Neural cell (in vitro differentiated cells): ENCODE measurements at regions not wholly inside any gene's neighbourhood (a gene's known extent, or its start where the extent isn't known, plus 50 kb on each side); places are given as distances from the start of the nearest gene placed in this dataset.

Experiments
- H2AFZ ChIP-seq: fragments of 200-600, 300-800 bp; sonication (generic), shearing (Covaris generic); 2 replicates; pipeline ENCODE4 v1.6.0; 2014; ENCODE audit warnings: low read depth, mild to moderate bottlenecking, antibody characterized with exemption, low read length, moderate library complexity
- H3F3A ChIP-seq: fragments of 200-600 bp; shearing (Covaris generic); 2 replicates; pipeline ENCODE4 v1.6.1; 2016; ENCODE audit warnings: mild to moderate bottlenecking, moderate library complexity, mixed read lengths, antibody characterized with exemption, low read length; ENCODE audit not compliant: insufficient read depth, poor library complexity, severe bottlenecking
- H3K27ac ChIP-seq: fragments of 200-600, 300-800 bp; sonication (generic), shearing (Covaris generic); 2 replicates; pipeline ENCODE4 v1.5.1; 2014; ENCODE audit warnings: mild to moderate bottlenecking, low read length, moderate library complexity
- H3K27me3 ChIP-seq: fragments of 300-800, 200-600 bp; sonication (generic), shearing (Covaris generic); 2 replicates; pipeline ENCODE4 v1.6.0; 2014; ENCODE audit warnings: mild to moderate bottlenecking, low read depth, low read length, moderate library complexity; ENCODE audit not compliant: insufficient read depth
- H3K36me3 ChIP-seq: fragments of 300-800, 200-600 bp; sonication (generic), shearing (Covaris generic); 2 replicates; pipeline ENCODE4 v1.5.1; 2014; ENCODE audit warnings: mild to moderate bottlenecking, antibody characterized with exemption, low read length, moderate library complexity; ENCODE audit not compliant: insufficient read depth
- H3K4me2 ChIP-seq: fragments of 300-800, 200-600 bp; sonication (generic), shearing (Covaris generic); 2 replicates; pipeline ENCODE4 v1.6.0; 2014; ENCODE audit warnings: mild to moderate bottlenecking, low read length
- H3K4me3 ChIP-seq: fragments of 300-800, 200-600 bp; sonication (generic), shearing (Covaris generic); 2 replicates; pipeline ENCODE4 v1.5.1; 2014; ENCODE audit warnings: mild to moderate bottlenecking, low read length, moderate library complexity
- H3K79me2 ChIP-seq: fragments of 200-600 bp; shearing (Covaris generic); replicated peaks from 2 replicates; pipeline ENCODE4 v1.6.0; 2014; ENCODE audit warnings: mild to moderate bottlenecking, low read length, moderate library complexity; ENCODE audit not compliant: insufficient read depth
- H3K9ac ChIP-seq: fragments of 300-800, 200-600 bp; sonication (generic), shearing (Covaris generic); 2 replicates; pipeline ENCODE4 v1.6.1; 2016; ENCODE audit warnings: mild to moderate bottlenecking, low read length, mixed read lengths
- H3K9me2 ChIP-seq: fragments of 200-600 bp; shearing (Covaris generic); 2 replicates; pipeline ENCODE4 v1.6.1; 2016; ENCODE audit warnings: mild to moderate bottlenecking, low read length, mixed read lengths; ENCODE audit not compliant: insufficient read depth
- H3K9me3 ChIP-seq: fragments of 200-600, 300-800 bp; sonication (generic), shearing (Covaris generic); 2 replicates; pipeline ENCODE4 v1.6.1; 2016; ENCODE audit warnings: mild to moderate bottlenecking, mixed run types, low read length, moderate library complexity, mixed read lengths
- H4K20me1 ChIP-seq: fragments of 200-600 bp; shearing (Covaris generic); 2 replicates; pipeline ENCODE4 v1.6.1; 2016; ENCODE audit warnings: mild to moderate bottlenecking, mixed run types; ENCODE audit not compliant: insufficient read depth
- CTCF ChIP-seq: fragments of 450-650 bp; IDR thresholded peaks from 2 replicates; pipeline ENCODE4 v1.5.1; 2014; ENCODE audit warnings: antibody characterized with exemption, mild to moderate bottlenecking, moderate library complexity; ENCODE audit not compliant: poor library complexity, severe bottlenecking
- EP300 ChIP-seq: fragments of 450-650 bp; conservative IDR thresholded peaks from 2 replicates; pipeline ENCODE4 v1.6.1; 2014; ENCODE audit warnings: antibody characterized with exemption, mild to moderate bottlenecking, moderate library complexity; ENCODE audit not compliant: poor library complexity, severe bottlenecking
- EZH2 ChIP-seq: fragments of 200-600, 300-800 bp; shearing (Covaris generic), sonication (generic); IDR thresholded peaks from 2 replicates; pipeline ENCODE4 v1.6.1; 2014; ENCODE audit warnings: antibody characterized with exemption, low read length, borderline replicate concordance, mild to moderate bottlenecking; ENCODE audit not compliant: insufficient read depth, poor library complexity, severe bottlenecking
- MXI1 ChIP-seq: fragments of 450-650 bp; conservative IDR thresholded peaks from 2 replicates; pipeline ENCODE4 v1.6.1; 2014; ENCODE audit warnings: antibody characterized with exemption, mild to moderate bottlenecking; ENCODE audit not compliant: poor library complexity, severe bottlenecking
- POLR2AphosphoS5 ChIP-seq: IDR thresholded peaks from 2 replicates; pipeline ENCODE4 v1.6.1; 2012
- RAD21 ChIP-seq: fragments of 450-650 bp; conservative IDR thresholded peaks from 2 replicates; pipeline ENCODE4 v1.6.1; 2014; ENCODE audit warnings: antibody characterized with exemption, mild to moderate bottlenecking, moderate library complexity
- REST ChIP-seq: IDR thresholded peaks from 2 replicates; pipeline ENCODE4 v1.6.1; 2012; ENCODE audit warnings: borderline replicate concordance
- SMC3 ChIP-seq: fragments of 450-650 bp; conservative IDR thresholded peaks from 2 replicates; pipeline ENCODE4 v1.6.1; 2014; ENCODE audit warnings: antibody characterized with exemption, mild to moderate bottlenecking, moderate library complexity; ENCODE audit not compliant: poor library complexity
- TAF1 ChIP-seq: IDR thresholded peaks from 2 replicates; pipeline ENCODE4 v1.6.1; 2012; ENCODE audit warnings: low read depth

GRCh38 chr1:83813576-83813975 lies 185.4 kb downstream of the TTLL7 start:
- Histone ChIP-seq H3K27ac (no peak overlapping the region), H3F3A (no peaks in the 10 kb centered on the region), H3K9ac (no peak overlapping the region), H3K9me3 (no peaks in the 10 kb centered on the region), H4K20me1 (no peaks in the 10 kb centered on the region), H3K27me3 (no peaks in the 10 kb centered on the region), H3K4me3 (no peak overlapping the region), H3K36me3 (no peaks in the 10 kb centered on the region), H2AFZ (no peak overlapping the region), H3K9me2 (no peaks in the 10 kb centered on the region), H3K4me2 (no peak overlapping the region), H3K79me2 (no peaks in the 10 kb centered on the region)
- TF ChIP-seq RAD21, result no peak
- no peak for TF ChIP-seq MXI1
- TF ChIP-seq SMC3, result no peak
- TF ChIP-seq EZH2, result no peak
- TF ChIP-seq EP300, result no peak
- TF ChIP-seq REST, result no peak
- TF ChIP-seq TAF1, result no peak
- TF ChIP-seq CTCF, result no peak
- TF ChIP-seq POLR2AphosphoS5, result no peak

GRCh38 chr1:83810144-83810543 lies 188.8 kb downstream of the TTLL7 start:
- Histone ChIP-seq H3K4me2 (no peak overlapping the region), H3K9me3 (no peaks in the 10 kb centered on the region), H3K9me2 (no peaks in the 10 kb centered on the region), H3K4me3 (no peak overlapping the region), H3K27ac (no peak overlapping the region), H3F3A (no peaks in the 10 kb centered on the region), H3K27me3 (no peaks in the 10 kb centered on the region), H4K20me1 (no peaks in the 10 kb centered on the region), H3K79me2 (no peaks in the 10 kb centered on the region), H2AFZ (no peak overlapping the region), H3K36me3 (no peaks in the 10 kb centered on the region), H3K9ac (no peak overlapping the region)
- no peak for TF ChIP-seq POLR2AphosphoS5
- TF ChIP-seq EZH2, result no peak
- TF ChIP-seq RAD21, result no peak
- TF ChIP-seq TAF1, result no peak
- TF ChIP-seq SMC3, result no peak
- TF ChIP-seq MXI1, result no peak
- no peak for TF ChIP-seq EP300
- TF ChIP-seq CTCF, result no peak
- TF ChIP-seq REST, result no peak
